Activated CD8-positive, alpha-beta memory T cell treated with anti-CD3 and anti-CD28 coated beads for 1 hour (primary cell): ENCODE measurements at regions not wholly inside any gene's neighbourhood (a gene's known extent, or its start where the extent isn't known, plus 50 kb on each side); places are given as distances from the start of the nearest gene placed in this dataset.

Experiments
- DNase-seq, 2 donors: peaks; one replicate each; pipeline ENCODE4 v3.0.0-alpha.2; 2020; ENCODE audit warnings: low read depth in 1 of 2; ENCODE audit errors: extremely low read depth in 1 of 2

GRCh38 chr4:152100379-152101201 lies 339.8 kb upstream of the GATB start:
- peak; percentile 51 to 57 for DNase-seq

GRCh38 chr4:152099981-152100378 lies 339.2 kb upstream of the GATB start:
- DNase-seq = no peak

GRCh38 chr4:152099555-152099954 lies 338.7 kb upstream of the GATB start:
- no peak for DNase-seq

GRCh38 chr4:152099061-152099425 lies 338.2 kb upstream of the GATB start:
- no peak for DNase-seq

- no peak for DNase-seq
These were observed 337.7 kb upstream of the GATB start for GRCh38 chr4:152098365-152099060.

- DNase-seq = no peak
These were observed 336.6 kb upstream of the GATB start for GRCh38 chr4:152097371-152097770.

- no peak for DNase-seq
These were observed 334.9 kb upstream of the GATB start for GRCh38 chr4:152095701-152096070.

GRCh38 chr4:152094970-152095700 lies 334.3 kb upstream of the GATB start:
- DNase-seq = no peak

GRCh38 chr4:152091405-152091804 lies 330.6 kb upstream of the GATB start:
- no peak for DNase-seq

GRCh38 chr4:152090543-152090942 lies 329.7 kb upstream of the GATB start:
- no peak for DNase-seq

- no peak for DNase-seq
These were observed 328.8 kb upstream of the GATB start for GRCh38 chr4:152089584-152089983.

- DNase-seq = no peak
These were observed 326.5 kb upstream of the GATB start for GRCh38 chr4:152087335-152087734.

GRCh38 chr4:152085657-152086056 lies 324.9 kb upstream of the GATB start:
- DNase-seq = no peak

GRCh38 chr4:152083338-152083737 lies 322.5 kb upstream of the GATB start:
- no peak for DNase-seq

GRCh38 chr4:152081024-152081423 lies 320.2 kb upstream of the GATB start:
- DNase-seq = no peak

GRCh38 chr4:152079543-152080293 lies 318.9 kb upstream of the GATB start:
- no peak for DNase-seq

GRCh38 chr4:152079079-152079478 lies 318.3 kb upstream of the GATB start:
- no peak for DNase-seq

GRCh38 chr4:152077582-152077981 lies 316.8 kb upstream of the GATB start:
- DNase-seq = no peak

- DNase-seq = no peak
These were observed 314.6 kb upstream of the GATB start for GRCh38 chr4:152075253-152075928.

- DNase-seq = no peak
These were observed 313.8 kb upstream of the GATB start for GRCh38 chr4:152074573-152074972.

- DNase-seq = no peak
These were observed 313.3 kb upstream of the GATB start for GRCh38 chr4:152074088-152074437.
